ENCODE measurements at regions not wholly inside any gene's neighbourhood (a gene's known extent, or its start where the extent isn't known, plus 50 kb on each side); places are given as distances from the start of the nearest gene placed in this dataset.

GRCh38 chr5:119895066-119895465, 265.7 kb downstream of the FAM170A start (continued):
- TF ChIP-seq SREBF1 (IDR thresholded peaks at IDR 0.05; ENCODE audit: borderline replicate concordance, low read depth, low read length) (no peak), MCM7 (IDR thresholded peaks at IDR 0.05) (no peak), SP2 (IDR thresholded peaks at IDR 0.05; ENCODE audit: extremely low read depth, low read depth, low read length, poor library complexity, severe bottlenecking) (no peak), RNF2 (IDR thresholded peaks at IDR 0.05) (no peak), E2F6 (IDR thresholded peaks at IDR 0.05; ENCODE audit: borderline replicate concordance in 1 of 2, extremely low read depth in 1 of 2, insufficient read depth in 1 of 2, insufficient read length in 1 of 2, low read depth in 1 of 2, low read length in 1 of 2, poor library complexity in 1 of 2, severe bottlenecking in 1 of 2) (no peak), SMAD3 (CRISPR knock-in tag; conservative IDR thresholded peaks at IDR 0.05) (no peak), ZNF398 (CRISPR knock-in tag; IDR thresholded peaks at IDR 0.05) (no peak), ZNF77 (CRISPR knock-in tag; IDR thresholded peaks at IDR 0.05) (no peak), SRF (CRISPR knock-in tag; IDR thresholded peaks at IDR 0.05) (no peak)

All from K562 (cell line).